AG09309 (cell line): ENCODE measurements at regions not wholly inside any gene's neighbourhood (a gene's known extent, or its start where the extent isn't known, plus 50 kb on each side); places are given as distances from the start of the nearest gene placed in this dataset.

Experiments used
- DNase-seq: peaks from one replicate; pipeline ENCODE4 v3.0.0-alpha.2; 2010; ENCODE audit warnings: low read depth
- H3K4me3 ChIP-seq: 2 replicates; pipeline ENCODE4 v1.5.1; 2011; ENCODE audit warnings: mild to moderate bottlenecking, low read depth, low read length, moderate library complexity; ENCODE audit not compliant: control insufficient read depth
- TF ChIP-seq, protein P1 (sequence below): IDR thresholded peaks from 2 replicates; pipeline ENCODE4 v1.5.1; 2011; ENCODE audit warnings: mild to moderate bottlenecking, low read depth, low read length, inconsistent platforms; ENCODE audit not compliant: insufficient read depth, control insufficient read depth; ENCODE audit errors: missing control alignments

DNA sequence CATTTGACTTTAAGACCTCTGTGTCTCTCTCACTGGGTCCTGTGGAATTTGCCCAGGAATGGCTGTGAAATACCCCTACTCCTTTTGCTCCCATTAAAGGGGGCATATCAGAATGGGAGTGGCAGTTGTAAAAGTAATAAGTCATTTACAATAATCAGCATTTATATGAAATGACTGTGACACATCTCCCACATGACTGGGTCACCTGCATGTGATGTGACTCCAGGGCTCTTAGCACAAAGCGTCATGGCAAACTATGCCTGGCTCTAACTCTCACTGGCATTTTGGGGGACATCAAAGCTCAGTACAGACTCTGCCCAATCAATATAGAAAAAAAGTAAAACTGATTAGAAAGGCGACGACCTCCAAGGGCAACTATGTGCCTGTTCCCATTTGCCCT is 157.6 kb downstream of the RPS24 start:
- TF ChIP-seq, protein P1, sequence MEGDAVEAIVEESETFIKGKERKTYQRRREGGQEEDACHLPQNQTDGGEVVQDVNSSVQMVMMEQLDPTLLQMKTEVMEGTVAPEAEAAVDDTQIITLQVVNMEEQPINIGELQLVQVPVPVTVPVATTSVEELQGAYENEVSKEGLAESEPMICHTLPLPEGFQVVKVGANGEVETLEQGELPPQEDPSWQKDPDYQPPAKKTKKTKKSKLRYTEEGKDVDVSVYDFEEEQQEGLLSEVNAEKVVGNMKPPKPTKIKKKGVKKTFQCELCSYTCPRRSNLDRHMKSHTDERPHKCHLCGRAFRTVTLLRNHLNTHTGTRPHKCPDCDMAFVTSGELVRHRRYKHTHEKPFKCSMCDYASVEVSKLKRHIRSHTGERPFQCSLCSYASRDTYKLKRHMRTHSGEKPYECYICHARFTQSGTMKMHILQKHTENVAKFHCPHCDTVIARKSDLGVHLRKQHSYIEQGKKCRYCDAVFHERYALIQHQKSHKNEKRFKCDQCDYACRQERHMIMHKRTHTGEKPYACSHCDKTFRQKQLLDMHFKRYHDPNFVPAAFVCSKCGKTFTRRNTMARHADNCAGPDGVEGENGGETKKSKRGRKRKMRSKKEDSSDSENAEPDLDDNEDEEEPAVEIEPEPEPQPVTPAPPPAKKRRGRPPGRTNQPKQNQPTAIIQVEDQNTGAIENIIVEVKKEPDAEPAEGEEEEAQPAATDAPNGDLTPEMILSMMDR: no peak
- no peak for DNase-seq
- H3K4me3 ChIP-seq: no peak overlapping the region

DNA sequence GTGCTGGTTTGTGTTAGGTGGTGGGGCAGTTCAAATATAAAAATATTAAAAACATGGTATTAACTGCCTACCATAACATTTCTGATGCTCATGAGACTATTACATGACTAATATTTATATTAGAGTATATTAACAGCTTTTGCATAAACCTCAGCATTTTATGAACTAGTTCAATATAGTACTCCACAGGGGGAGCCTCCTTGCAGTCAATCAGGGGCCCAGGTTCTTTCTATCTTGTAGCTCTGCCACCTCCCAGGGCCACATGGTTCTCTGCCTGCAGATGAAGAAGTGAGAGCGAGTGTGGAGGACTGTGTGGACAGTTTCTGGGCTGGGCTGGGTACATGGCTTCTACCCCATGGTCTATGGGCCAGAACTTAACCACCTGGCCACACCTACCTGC is 159.5 kb downstream of the RPS24 start:
- TF ChIP-seq, protein P1: no peak
- DNase-seq: no peak

DNA sequence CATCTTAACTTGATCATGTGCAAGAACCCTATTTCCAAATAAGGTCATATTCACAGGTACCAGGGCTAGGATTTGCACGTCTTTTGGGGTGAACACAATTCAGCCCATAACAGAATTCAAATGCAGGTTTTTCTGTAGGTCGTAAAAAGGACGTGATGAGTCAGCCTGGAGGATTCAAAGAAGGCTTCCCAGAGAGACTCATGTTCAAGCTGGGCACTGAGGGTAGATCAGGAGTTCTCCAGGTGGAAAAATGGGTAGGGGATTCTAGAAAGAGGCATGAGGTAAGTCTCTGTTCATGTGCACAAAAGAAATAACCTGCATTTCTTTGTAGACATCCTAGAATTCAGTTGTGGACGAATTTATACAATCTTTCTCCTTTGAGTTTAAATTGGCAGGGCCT is 160.4 kb downstream of the RPS24 start:
- no peak for DNase-seq
- no peak overlapping the region for H3K4me3 ChIP-seq
- TF ChIP-seq, protein P1: no peak

More for the DNA sequence above, 159.5 kb downstream of the RPS24 start:
- H3K4me3 ChIP-seq: no peak overlapping the region

GRCh38 chr10:78194539-78195402 is 161.1 kb downstream of the RPS24 start:
- no peak for DNase-seq
- TF ChIP-seq, protein P1: no peak
- no peak overlapping the region for H3K4me3 ChIP-seq

- H3K4me3 ChIP-seq: no peak overlapping the region
- no peak for DNase-seq
- TF ChIP-seq, protein P1: no peak
These were observed 162.7 kb downstream of the RPS24 start for GRCh38 chr10:78196396-78196795.

DNA sequence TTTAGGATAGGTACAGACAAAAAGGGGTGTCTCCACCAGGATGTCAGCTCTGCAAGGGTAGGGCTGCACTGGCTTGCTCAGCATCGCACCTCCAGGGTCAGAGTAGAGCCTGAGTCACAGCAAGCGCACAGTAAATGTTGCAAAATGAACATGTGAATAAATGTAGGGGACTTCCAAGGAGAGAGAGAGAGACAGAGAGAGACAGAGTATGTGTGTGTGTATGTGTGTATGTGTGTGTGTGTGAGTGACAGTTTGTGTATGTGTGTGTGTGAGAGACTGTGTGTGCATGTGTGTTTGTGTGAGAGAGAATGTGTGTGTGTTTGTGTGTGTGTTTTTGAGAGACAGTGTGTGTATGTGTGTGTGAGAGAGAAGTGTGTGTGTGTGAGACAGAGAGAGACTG is 163.3 kb downstream of the RPS24 start:
- peak; percentile 67 for DNase-seq
- no peak overlapping the region for H3K4me3 ChIP-seq
- TF ChIP-seq, protein P1: no peak
